PFSK-1 (cell line): ENCODE measurements at regions not wholly inside any gene's neighbourhood (a gene's known extent, or its start where the extent isn't known, plus 50 kb on each side); places are given as distances from the start of the nearest gene placed in this dataset.

Source experiments
- FOXP2 ChIP-seq: optimal IDR thresholded peaks from 2 replicates; pipeline ENCODE3; 2011; ENCODE audit warnings: borderline replicate concordance, control low read depth, inconsistent platforms; ENCODE audit not compliant: insufficient read depth; ENCODE audit errors: extremely low read length, extremely low read depth
- POLR2AphosphoS5 ChIP-seq: IDR thresholded peaks from 2 replicates; pipeline ENCODE4 v1.6.1; 2012; ENCODE audit warnings: low read depth, mild to moderate bottlenecking, control low read depth, low read length, moderate library complexity
- REST ChIP-seq, 2 experiments: IDR thresholded peaks; 2 replicates each; pipeline versions ENCODE4 v1.6.1 to v1.8.0; 2011 to 2012; ENCODE audit warnings: low read depth in 2 of 2, low read length in 2 of 2, control low read depth in 1 of 2, inconsistent platforms in 1 of 2, mild to moderate bottlenecking in 1 of 2, moderate library complexity in 1 of 2; ENCODE audit not compliant: insufficient read depth in 1 of 2
- SIN3A ChIP-seq: IDR thresholded peaks from 2 replicates; pipeline ENCODE4 v1.6.1; 2012; ENCODE audit warnings: mild to moderate bottlenecking, low read length, moderate library complexity, borderline replicate concordance; ENCODE audit not compliant: insufficient read depth
- TAF1 ChIP-seq: IDR thresholded peaks from 2 replicates; pipeline ENCODE4 v1.6.1; 2012; ENCODE audit warnings: low read length, control low read depth, borderline replicate concordance; ENCODE audit not compliant: insufficient read depth

GRCh38 chr10:120112809-120113208 lies 220.3 kb downstream of the SEC23IP start:
- TF ChIP-seq TAF1 (no peak), POLR2AphosphoS5 (no peak), FOXP2 (no peak), REST (IDR thresholded peaks at IDR 0.05; ENCODE audit: insufficient read depth in 1 of 2, low read depth in 2 of 2, low read length in 2 of 2) (no peak)

DNA sequence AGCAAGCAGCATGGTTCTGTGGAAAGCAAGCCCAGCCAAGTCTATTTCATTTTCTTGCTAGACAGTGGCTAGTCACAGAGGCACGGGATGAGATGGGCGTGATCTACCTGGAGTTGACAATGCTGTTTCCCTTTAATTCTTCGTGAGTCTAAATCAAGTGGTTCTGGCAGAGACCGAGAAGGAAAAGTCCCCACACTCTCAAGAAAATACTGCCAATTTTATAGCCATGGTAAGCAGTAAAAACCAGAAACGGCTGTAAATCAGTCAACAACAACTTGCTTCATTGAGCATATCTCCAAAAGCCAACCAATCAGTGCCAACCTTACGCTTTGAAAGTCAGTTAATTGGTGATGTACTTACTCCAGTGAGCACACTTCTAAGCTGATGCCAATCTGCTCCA lies 223.4 kb downstream of the SEC23IP start:
- TF ChIP-seq FOXP2 (no peak), SIN3A (no peak), TAF1 (no peak), POLR2AphosphoS5 (no peak), REST (IDR thresholded peaks at IDR 0.05; ENCODE audit: insufficient read depth in 1 of 2, low read depth in 2 of 2, low read length in 2 of 2) (no peak)

DNA sequence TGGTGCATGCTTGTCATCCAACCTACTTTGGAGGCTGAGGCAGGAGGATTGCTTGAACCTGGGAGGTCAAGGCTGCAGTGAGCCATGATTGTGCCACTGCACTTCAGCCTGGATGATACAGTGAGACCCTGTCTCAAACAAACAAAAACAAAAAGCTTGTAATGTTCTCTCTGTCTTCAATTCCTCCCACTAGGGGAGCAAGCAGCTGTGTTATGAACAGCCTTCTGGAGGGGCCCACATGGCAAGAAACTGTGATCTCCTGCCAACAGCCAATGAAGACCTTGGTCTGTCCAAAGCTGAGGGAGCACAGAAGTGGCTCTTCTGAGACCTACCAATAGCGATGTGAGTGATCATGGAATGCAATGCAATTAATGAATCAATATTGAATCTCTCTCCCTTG lies 229.2 kb downstream of the SEC23IP start:
- TF ChIP-seq FOXP2 (no peak), SIN3A (no peak), POLR2AphosphoS5 (no peak), TAF1 (no peak), REST (IDR thresholded peaks at IDR 0.05; ENCODE audit: insufficient read depth in 1 of 2, low read depth in 2 of 2, low read length in 2 of 2) (no peak)

DNA sequence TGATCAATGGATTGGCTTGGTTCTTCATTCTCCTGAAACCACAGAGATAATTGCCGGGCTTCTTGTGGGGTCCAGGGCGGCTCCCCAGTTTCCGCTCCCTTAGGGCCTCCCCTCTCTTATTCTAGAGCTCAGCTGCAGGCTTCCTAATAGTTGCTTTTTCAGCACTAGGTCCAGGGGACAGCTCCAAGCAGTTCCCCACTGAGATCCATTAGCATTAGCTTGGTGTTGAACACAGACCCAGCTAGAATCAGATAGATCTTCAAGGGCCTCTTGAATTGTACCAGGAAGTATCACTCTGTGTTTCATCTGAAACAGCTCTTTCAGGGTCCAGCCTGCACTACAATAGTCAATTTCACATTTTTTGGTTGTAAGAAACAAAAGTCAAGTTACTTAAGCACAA lies 238.7 kb downstream of the SEC23IP start:
- TF ChIP-seq POLR2AphosphoS5 (no peak), REST (IDR thresholded peaks at IDR 0.05; ENCODE audit: insufficient read depth in 1 of 2, low read depth in 2 of 2, low read length in 2 of 2) (peak; percentile 72 to 93)

- no peak for TF ChIP-seq POLR2AphosphoS5
- TF ChIP-seq SIN3A: no peak
These were observed 240.3 kb downstream of the SEC23IP start for GRCh38 chr10:120132811-120133210.

GRCh38 chr10:120138689-120139088 lies 246.2 kb downstream of the SEC23IP start:
- TF ChIP-seq TAF1: no peak
- no peak for TF ChIP-seq REST (IDR thresholded peaks at IDR 0.05; ENCODE audit: insufficient read depth in 1 of 2, low read depth in 2 of 2, low read length in 2 of 2)
- no peak for TF ChIP-seq FOXP2
- no peak for TF ChIP-seq POLR2AphosphoS5
- no peak for TF ChIP-seq SIN3A
